Progenitor cell of endocrine pancreas (in vitro differentiated cells): ENCODE measurements at regions not wholly inside any gene's neighbourhood (a gene's known extent, or its start where the extent isn't known, plus 50 kb on each side); places are given as distances from the start of the nearest gene placed in this dataset.

Source experiments
- DNase-seq: peaks from one replicate; pipeline ENCODE4 v3.0.0; 2021; ENCODE audit warnings: low spot score; ENCODE audit not compliant: unreplicated experiment
- H3K27ac Mint-ChIP-seq: 2 replicates; pipeline ENCODE4 v1.8.0; 2021; ENCODE audit warnings: mild to moderate bottlenecking, moderate library complexity, mixed read lengths
- H3K27me3 Mint-ChIP-seq: 2 replicates; pipeline ENCODE4 v1.8.0; 2021; ENCODE audit warnings: mixed read lengths
- H3K36me3 Mint-ChIP-seq: 2 replicates; pipeline ENCODE4 v1.8.0; 2022; ENCODE audit warnings: mixed read lengths; ENCODE audit not compliant: insufficient read depth
- H3K4me1 Mint-ChIP-seq: 2 replicates; pipeline ENCODE4 v1.8.0; 2021; ENCODE audit warnings: low read depth, mixed read lengths
- H3K4me3 Mint-ChIP-seq: 2 replicates; pipeline ENCODE4 v1.8.0; 2021; ENCODE audit warnings: low read depth, mild to moderate bottlenecking, moderate library complexity, mixed read lengths
- H3K9me3 Mint-ChIP-seq: 2 replicates; pipeline ENCODE4 v1.8.0; 2021; ENCODE audit warnings: low read depth, mixed read lengths
- TF ChIP-seq, protein P1 (sequence below): fragments of 200-600 bp; sonication (generic); IDR thresholded peaks from one replicate; pipeline ENCODE4 v1.5.0; 2021; ENCODE audit warnings: antibody characterized with exemption, mild to moderate bottlenecking; ENCODE audit not compliant: unreplicated experiment

DNA sequence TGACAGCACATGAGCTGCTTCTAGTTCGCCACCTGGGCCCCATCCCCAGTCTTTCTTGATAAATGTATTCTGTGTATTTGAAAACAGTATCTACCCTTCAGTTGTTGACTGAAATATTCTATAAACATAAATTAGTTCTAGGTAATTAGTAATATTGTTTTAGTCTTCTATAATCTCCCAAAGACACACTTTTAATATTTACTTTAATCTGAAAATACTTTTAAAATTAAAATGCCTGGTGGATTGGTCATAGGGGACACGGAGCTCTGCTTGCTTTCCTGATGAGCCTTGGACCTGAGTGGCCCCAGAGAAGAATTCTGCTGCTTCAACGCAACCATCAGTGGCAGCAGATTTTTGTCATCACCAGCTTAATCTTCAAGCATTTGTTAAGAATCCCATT, 234.5 kb downstream of the THBS2 start:
- TF ChIP-seq, protein P1, sequence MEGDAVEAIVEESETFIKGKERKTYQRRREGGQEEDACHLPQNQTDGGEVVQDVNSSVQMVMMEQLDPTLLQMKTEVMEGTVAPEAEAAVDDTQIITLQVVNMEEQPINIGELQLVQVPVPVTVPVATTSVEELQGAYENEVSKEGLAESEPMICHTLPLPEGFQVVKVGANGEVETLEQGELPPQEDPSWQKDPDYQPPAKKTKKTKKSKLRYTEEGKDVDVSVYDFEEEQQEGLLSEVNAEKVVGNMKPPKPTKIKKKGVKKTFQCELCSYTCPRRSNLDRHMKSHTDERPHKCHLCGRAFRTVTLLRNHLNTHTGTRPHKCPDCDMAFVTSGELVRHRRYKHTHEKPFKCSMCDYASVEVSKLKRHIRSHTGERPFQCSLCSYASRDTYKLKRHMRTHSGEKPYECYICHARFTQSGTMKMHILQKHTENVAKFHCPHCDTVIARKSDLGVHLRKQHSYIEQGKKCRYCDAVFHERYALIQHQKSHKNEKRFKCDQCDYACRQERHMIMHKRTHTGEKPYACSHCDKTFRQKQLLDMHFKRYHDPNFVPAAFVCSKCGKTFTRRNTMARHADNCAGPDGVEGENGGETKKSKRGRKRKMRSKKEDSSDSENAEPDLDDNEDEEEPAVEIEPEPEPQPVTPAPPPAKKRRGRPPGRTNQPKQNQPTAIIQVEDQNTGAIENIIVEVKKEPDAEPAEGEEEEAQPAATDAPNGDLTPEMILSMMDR = no peak
- H3K4me3 Mint-ChIP-seq = no peak overlapping the region
- H3K4me1 Mint-ChIP-seq = no peaks in the 10 kb centered on the region

DNA sequence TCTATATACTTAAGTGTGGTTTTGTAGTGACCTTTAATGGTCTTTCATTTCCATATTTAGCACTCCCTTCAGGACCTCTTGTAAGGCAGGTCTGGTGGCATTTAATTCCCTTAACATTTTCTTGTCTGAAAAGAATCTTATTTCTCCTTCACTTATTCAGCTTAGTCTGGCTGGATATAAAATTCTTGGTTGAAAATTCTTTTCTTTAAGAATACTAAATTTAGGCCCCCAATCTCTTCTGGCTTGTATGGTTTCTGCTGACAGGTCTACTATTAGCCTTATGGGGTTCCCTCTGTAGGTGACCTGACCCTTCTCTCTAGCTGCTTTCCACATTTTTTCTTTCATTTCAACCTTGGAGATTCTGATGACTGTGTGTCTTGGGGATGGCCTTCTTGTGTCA, 236.9 kb downstream of the THBS2 start:
- no peaks in the 10 kb centered on the region for H3K4me1 Mint-ChIP-seq
- DNase-seq = no peak
- H3K27me3 Mint-ChIP-seq = peaks cover 5% of the 10 kb centered on the region
- H3K36me3 Mint-ChIP-seq = no peaks in the 10 kb centered on the region
- H3K4me3 Mint-ChIP-seq = no peak overlapping the region
- no peak overlapping the region for H3K27ac Mint-ChIP-seq
- TF ChIP-seq, protein P1 = no peak
- peaks cover 30% of the 10 kb centered on the region for H3K9me3 Mint-ChIP-seq

More for the DNA sequence above, 234.5 kb downstream of the THBS2 start:
- Mint-ChIP-seq H3K27ac (no peak overlapping the region), H3K27me3 (peaks cover 8% of the 10 kb centered on the region), H3K36me3 (peaks cover 2% of the 10 kb centered on the region), H3K9me3 (peaks cover 23% of the 10 kb centered on the region)
- no peak for DNase-seq

DNA sequence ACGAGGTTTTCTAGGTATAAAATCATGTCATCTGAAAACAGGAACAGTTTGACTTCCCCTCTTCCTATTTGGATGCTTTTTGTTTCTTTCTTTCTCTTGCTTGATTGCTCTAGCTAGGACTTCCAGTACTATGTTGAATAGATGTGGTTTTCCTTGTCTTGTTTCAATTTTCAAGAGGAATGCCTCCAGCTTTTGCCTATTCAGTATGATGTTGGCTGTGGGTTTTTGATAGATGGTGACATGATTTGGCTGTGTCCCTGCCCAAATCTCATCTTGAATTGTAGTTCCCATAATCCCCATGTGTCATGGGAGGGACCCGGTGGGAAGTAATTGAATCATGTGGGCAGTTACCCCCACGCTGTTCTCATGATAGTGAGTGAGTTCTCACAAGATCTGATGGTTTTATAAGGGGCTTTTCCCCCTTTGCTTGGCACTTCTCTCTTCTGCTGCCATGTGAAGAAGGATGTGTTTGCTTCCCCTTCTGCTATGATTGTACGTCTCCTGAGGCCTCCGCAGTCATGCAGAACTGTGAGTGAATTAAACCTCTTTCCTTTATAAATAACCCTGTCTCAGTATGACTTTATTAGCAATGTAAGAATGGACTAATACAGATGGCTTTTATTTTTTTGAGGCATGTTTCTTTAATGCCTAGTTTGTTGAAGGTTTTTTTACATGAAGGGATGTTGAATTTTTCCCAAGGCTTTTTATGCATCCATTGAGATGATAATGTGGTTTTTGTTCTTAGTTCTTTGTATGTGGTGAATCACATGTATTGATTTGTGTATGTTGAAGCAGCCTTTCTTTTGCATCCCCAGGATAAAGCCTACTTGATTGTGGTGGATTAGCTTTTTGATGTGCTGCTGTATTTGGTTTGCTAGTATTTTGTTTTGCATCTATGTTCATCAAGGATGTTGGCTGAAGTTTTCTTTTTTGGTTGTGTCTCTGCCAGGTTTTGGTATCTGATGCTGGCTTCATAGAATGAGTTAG, 239.1 kb downstream of the THBS2 start:
- DNase-seq = no peak
- Mint-ChIP-seq H3K27me3 (peaks cover 3% of the 10 kb centered on the region), H3K27ac (no peak overlapping the region), H3K4me3 (no peak overlapping the region), H3K9me3 (peaks cover 30% of the 10 kb centered on the region), H3K4me1 (no peaks in the 10 kb centered on the region), H3K36me3 (no peaks in the 10 kb centered on the region)
- TF ChIP-seq, protein P1 = no peak

DNA sequence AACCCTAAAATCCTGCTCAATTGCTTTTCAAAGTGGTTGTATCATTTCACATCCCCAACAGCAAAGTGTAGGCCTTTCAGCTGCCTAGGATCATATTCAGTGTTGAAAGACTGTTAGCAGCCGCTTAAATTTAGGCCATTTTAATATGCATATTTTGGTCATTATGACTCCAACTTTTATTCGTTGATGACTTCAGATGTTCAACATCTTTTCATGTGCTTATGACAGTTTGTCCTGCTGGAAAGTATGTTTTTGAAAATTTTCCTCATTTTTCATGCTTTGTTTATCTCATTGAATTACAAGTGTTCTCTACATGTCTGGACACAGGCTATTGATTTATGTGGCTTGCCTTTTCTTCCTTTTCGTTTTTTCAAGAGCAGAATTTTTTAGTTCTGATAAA, 244.0 kb downstream of the THBS2 start:
- peaks cover 16% of the 10 kb centered on the region for H3K9me3 Mint-ChIP-seq
- DNase-seq = no peak
- no peak overlapping the region for H3K27ac Mint-ChIP-seq
- TF ChIP-seq, protein P1 = no peak
- H3K4me1 Mint-ChIP-seq = no peaks in the 10 kb centered on the region
- H3K4me3 Mint-ChIP-seq = no peak overlapping the region
- no peaks in the 10 kb centered on the region for H3K36me3 Mint-ChIP-seq
- H3K27me3 Mint-ChIP-seq = no peaks in the 10 kb centered on the region

DNA sequence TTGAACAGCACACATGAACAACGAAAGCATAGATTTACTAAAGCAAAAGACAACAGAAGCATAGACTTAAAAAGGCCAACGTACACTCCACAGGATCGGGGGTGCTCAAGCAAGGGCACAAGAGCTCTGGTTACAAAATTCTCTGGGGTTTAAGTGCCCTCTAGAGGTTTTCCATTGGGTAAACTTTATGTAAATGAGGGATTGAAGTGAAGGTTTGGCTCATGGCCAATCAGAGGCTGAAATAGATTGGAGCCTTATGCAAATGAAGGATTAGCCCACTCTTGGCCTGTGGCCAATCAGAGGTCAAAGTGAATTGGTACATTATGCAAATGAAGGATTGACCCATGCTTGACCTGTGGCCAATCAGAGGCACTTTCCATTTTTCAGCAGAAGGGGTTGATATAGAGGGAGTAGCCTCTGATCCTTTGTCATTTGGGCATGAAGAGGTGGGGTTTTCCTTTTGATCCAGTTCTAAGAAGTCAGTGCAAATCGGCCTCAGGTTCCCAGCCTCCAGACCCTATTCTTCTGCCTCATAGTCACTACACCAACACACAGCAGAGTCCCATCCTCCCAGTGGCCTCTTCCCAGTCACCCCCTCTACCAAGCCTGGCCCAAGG, 244.9 kb downstream of the THBS2 start:
- peaks cover 22% of the 10 kb centered on the region for H3K9me3 Mint-ChIP-seq
- H3K27ac Mint-ChIP-seq = no peak overlapping the region

More for the DNA sequence above, 244.9 kb downstream of the THBS2 start:
- TF ChIP-seq, protein P1 = no peak
- Mint-ChIP-seq H3K4me1 (peaks cover 2% of the 10 kb centered on the region), H3K36me3 (no peaks in the 10 kb centered on the region), H3K4me3 (no peak overlapping the region), H3K27me3 (no peaks in the 10 kb centered on the region)
- DNase-seq = no peak
